ENCODE measurements at regions not wholly inside any gene's neighbourhood (a gene's known extent, or its start where the extent isn't known, plus 50 kb on each side); places are given as distances from the start of the nearest gene placed in this dataset.

DNA sequence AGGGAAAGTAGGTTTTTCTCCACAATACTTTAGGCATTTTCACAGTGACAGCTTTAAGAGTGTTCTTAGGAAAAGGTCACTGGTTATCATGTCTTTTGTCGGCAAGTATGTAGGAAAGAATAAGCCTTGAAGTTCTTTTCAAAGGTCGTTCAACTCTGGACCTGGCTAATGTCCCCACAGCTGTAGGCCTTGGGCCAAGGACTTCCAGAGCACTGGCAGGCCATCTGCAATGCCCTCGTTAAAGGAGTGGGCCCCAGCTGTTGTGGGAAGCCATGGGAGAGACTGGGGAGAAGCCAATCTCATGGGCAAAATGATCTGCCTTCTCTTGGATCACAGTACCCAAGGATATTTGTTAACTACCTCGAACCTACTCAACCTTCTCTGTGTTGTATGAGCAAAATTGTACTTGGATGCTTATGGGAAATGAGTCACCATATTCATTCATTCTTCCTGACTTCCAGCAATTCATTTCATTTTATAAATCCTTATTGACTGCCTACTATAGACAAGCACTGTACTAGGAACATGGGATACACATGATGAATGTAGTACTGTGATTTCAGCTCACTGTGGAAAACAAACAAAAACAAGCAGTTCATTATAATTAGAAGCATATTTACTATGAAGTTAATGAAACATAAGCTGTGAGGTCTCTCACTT, 141.1 kb upstream of the KIT start (continued):
- TF ChIP-seq TAF7 (optimal IDR thresholded peaks at IDR 0.05; ENCODE audit: borderline replicate concordance, low read depth, low read length) (no peak), SUZ12 (IDR thresholded peaks at IDR 0.05; ENCODE audit: low read length) (no peak), TCF12 (IDR thresholded peaks at IDR 0.05; ENCODE audit: low read depth, low read length) (no peak), EGR1 (IDR thresholded peaks at IDR 0.05; ENCODE audit: borderline replicate concordance, low read depth, low read length) (no peak), RAD21 (IDR thresholded peaks at IDR 0.05 in 1 of 2, conservative IDR thresholded peaks at IDR 0.05 in 1 of 2; ENCODE audit: low read depth in 2 of 2, low read length in 2 of 2) (no peak), CHD2 (IDR thresholded peaks at IDR 0.05; ENCODE audit: low read length) (no peak), KDM5A (IDR thresholded peaks at IDR 0.05; ENCODE audit: low read length) (no peak), EP300 (IDR thresholded peaks at IDR 0.05; ENCODE audit: borderline replicate concordance in 1 of 2, low read depth in 2 of 2, low read length in 2 of 2) (no peak)
- TF ChIP-seq, protein P1, sequence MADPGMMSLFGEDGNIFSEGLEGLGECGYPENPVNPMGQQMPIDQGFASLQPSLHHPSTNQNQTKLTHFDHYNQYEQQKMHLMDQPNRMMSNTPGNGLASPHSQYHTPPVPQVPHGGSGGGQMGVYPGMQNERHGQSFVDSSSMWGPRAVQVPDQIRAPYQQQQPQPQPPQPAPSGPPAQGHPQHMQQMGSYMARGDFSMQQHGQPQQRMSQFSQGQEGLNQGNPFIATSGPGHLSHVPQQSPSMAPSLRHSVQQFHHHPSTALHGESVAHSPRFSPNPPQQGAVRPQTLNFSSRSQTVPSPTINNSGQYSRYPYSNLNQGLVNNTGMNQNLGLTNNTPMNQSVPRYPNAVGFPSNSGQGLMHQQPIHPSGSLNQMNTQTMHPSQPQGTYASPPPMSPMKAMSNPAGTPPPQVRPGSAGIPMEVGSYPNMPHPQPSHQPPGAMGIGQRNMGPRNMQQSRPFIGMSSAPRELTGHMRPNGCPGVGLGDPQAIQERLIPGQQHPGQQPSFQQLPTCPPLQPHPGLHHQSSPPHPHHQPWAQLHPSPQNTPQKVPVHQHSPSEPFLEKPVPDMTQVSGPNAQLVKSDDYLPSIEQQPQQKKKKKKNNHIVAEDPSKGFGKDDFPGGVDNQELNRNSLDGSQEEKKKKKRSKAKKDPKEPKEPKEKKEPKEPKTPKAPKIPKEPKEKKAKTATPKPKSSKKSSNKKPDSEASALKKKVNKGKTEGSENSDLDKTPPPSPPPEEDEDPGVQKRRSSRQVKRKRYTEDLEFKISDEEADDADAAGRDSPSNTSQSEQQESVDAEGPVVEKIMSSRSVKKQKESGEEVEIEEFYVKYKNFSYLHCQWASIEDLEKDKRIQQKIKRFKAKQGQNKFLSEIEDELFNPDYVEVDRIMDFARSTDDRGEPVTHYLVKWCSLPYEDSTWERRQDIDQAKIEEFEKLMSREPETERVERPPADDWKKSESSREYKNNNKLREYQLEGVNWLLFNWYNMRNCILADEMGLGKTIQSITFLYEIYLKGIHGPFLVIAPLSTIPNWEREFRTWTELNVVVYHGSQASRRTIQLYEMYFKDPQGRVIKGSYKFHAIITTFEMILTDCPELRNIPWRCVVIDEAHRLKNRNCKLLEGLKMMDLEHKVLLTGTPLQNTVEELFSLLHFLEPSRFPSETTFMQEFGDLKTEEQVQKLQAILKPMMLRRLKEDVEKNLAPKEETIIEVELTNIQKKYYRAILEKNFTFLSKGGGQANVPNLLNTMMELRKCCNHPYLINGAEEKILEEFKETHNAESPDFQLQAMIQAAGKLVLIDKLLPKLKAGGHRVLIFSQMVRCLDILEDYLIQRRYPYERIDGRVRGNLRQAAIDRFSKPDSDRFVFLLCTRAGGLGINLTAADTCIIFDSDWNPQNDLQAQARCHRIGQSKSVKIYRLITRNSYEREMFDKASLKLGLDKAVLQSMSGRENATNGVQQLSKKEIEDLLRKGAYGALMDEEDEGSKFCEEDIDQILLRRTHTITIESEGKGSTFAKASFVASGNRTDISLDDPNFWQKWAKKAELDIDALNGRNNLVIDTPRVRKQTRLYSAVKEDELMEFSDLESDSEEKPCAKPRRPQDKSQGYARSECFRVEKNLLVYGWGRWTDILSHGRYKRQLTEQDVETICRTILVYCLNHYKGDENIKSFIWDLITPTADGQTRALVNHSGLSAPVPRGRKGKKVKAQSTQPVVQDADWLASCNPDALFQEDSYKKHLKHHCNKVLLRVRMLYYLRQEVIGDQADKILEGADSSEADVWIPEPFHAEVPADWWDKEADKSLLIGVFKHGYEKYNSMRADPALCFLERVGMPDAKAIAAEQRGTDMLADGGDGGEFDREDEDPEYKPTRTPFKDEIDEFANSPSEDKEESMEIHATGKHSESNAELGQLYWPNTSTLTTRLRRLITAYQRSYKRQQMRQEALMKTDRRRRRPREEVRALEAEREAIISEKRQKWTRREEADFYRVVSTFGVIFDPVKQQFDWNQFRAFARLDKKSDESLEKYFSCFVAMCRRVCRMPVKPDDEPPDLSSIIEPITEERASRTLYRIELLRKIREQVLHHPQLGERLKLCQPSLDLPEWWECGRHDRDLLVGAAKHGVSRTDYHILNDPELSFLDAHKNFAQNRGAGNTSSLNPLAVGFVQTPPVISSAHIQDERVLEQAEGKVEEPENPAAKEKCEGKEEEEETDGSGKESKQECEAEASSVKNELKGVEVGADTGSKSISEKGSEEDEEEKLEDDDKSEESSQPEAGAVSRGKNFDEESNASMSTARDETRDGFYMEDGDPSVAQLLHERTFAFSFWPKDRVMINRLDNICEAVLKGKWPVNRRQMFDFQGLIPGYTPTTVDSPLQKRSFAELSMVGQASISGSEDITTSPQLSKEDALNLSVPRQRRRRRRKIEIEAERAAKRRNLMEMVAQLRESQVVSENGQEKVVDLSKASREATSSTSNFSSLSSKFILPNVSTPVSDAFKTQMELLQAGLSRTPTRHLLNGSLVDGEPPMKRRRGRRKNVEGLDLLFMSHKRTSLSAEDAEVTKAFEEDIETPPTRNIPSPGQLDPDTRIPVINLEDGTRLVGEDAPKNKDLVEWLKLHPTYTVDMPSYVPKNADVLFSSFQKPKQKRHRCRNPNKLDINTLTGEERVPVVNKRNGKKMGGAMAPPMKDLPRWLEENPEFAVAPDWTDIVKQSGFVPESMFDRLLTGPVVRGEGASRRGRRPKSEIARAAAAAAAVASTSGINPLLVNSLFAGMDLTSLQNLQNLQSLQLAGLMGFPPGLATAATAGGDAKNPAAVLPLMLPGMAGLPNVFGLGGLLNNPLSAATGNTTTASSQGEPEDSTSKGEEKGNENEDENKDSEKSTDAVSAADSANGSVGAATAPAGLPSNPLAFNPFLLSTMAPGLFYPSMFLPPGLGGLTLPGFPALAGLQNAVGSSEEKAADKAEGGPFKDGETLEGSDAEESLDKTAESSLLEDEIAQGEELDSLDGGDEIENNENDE (IDR thresholded peaks at IDR 0.05; ENCODE audit: insufficient replicate concordance, low read length) = no peak
